Breast epithelium (tissue), 3 donors: ENCODE measurements at regions not wholly inside any gene's neighbourhood (a gene's known extent, or its start where the extent isn't known, plus 50 kb on each side); places are given as distances from the start of the nearest gene placed in this dataset.

Experiments used
- POLR2A ChIP-seq: fragments of 450-650 bp; IDR thresholded peaks from one replicate; pipeline ENCODE4 v1.6.1; 2016; ENCODE audit warnings: antibody characterized with exemption, mild to moderate bottlenecking, moderate library complexity
- TF ChIP-seq, protein P1 (sequence below), 3 donors: fragments of 450-650 bp; IDR thresholded peaks; one replicate each; pipeline ENCODE4 v1.5.1; 2016 to 2017; ENCODE audit warnings: antibody characterized with exemption in 3 of 3, mild to moderate bottlenecking in 3 of 3, moderate library complexity in 3 of 3

DNA sequence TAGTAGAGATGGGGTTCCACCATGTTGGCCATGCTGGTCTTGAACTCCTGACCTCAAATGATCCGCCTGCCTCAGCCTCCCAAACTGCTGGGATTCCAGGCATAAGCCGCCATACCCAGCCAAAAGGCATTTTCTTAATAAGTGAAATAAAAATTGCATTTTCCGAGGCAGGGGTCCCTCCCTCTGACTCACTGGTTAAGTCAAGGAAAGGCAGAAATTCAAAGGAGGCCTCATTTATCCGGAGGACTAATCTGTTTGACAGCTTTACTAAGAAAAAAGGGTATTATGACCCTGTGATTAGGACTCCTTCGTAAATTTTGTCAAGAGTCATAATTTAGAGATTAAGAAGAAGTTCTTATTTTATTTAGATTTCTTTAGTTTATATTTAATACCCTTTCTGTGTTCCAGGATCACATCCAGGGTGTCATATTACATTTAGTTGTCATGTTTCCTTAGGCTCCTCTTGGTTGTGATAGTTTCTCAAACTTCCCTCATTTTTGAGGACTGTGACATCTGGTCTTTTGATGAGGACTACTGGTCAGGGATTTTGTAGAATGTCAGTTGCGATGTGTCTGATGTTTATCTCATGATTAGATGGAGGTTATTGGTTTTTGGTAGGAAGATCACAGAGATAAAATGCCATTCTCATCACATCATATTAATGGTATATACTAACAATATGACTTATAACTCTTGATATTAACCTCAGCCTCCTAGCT is 753.7 kb upstream of the AMOT start:
- TF ChIP-seq, protein P1, sequence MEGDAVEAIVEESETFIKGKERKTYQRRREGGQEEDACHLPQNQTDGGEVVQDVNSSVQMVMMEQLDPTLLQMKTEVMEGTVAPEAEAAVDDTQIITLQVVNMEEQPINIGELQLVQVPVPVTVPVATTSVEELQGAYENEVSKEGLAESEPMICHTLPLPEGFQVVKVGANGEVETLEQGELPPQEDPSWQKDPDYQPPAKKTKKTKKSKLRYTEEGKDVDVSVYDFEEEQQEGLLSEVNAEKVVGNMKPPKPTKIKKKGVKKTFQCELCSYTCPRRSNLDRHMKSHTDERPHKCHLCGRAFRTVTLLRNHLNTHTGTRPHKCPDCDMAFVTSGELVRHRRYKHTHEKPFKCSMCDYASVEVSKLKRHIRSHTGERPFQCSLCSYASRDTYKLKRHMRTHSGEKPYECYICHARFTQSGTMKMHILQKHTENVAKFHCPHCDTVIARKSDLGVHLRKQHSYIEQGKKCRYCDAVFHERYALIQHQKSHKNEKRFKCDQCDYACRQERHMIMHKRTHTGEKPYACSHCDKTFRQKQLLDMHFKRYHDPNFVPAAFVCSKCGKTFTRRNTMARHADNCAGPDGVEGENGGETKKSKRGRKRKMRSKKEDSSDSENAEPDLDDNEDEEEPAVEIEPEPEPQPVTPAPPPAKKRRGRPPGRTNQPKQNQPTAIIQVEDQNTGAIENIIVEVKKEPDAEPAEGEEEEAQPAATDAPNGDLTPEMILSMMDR (IDR thresholded peaks at IDR 0.05) = no peak
- TF ChIP-seq POLR2A = no peak
